Urothelium cell line (cell line): ENCODE measurements at regions not wholly inside any gene's neighbourhood (a gene's known extent, or its start where the extent isn't known, plus 50 kb on each side); places are given as distances from the start of the nearest gene placed in this dataset.

Experiments
- DNase-seq: peaks from one replicate; pipeline ENCODE4 v3.0.0; 2011; ENCODE audit warnings: low spot score, mixed read lengths
- FAIRE-seq: peaks from 2 replicates; lab custom pipeline; 2011; peaks lifted over from hg19 to GRCh38; lab: Jason Lieb, UNC

GRCh38 chr12:93011100-93011499 is 82.0 kb upstream of the EEA1 start:
- peak; percentile 15 for DNase-seq
- FAIRE-seq, result no peak

GRCh38 chr12:93015871-93016751 is 87.0 kb upstream of the EEA1 start:
- FAIRE-seq (no peak), DNase-seq (no peak)

- DNase-seq (peak; percentile 6), FAIRE-seq (no peak)
Measured at GRCh38 chr12:93016752-93017350, 87.8 kb upstream of the EEA1 start.

- DNase-seq (no peak), FAIRE-seq (no peak)
Measured at GRCh38 chr12:93018610-93019009, 89.5 kb upstream of the EEA1 start.

GRCh38 chr12:93019212-93019927 is 90.3 kb upstream of the EEA1 start:
- no peak for FAIRE-seq
- no peak for DNase-seq

GRCh38 chr12:93019975-93020630 is 91.0 kb upstream of the EEA1 start:
- FAIRE-seq, result no peak
- no peak for DNase-seq

GRCh38 chr12:93020631-93021597 is 91.8 kb upstream of the EEA1 start:
- FAIRE-seq, result no peak

GRCh38 chr12:93022603-93023340 is 93.7 kb upstream of the EEA1 start:
- FAIRE-seq (no peak), DNase-seq (no peak)

More at GRCh38 chr12:93020631-93021597, 91.8 kb upstream of the EEA1 start:
- no peak for DNase-seq

- no peak for FAIRE-seq
- no peak for DNase-seq
Measured at GRCh38 chr12:93025145-93026103, 96.3 kb upstream of the EEA1 start.

- no peak for FAIRE-seq
- DNase-seq, result no peak
Measured at GRCh38 chr12:93027041-93027440, 97.9 kb upstream of the EEA1 start.

- DNase-seq (no peak), FAIRE-seq (no peak)
Measured at GRCh38 chr12:93029091-93029490, 100.0 kb upstream of the EEA1 start.

- FAIRE-seq (no peak), DNase-seq (no peak)
Measured at GRCh38 chr12:93031028-93031427, 101.9 kb upstream of the EEA1 start.

- DNase-seq (no peak), FAIRE-seq (no peak)
Measured at GRCh38 chr12:93032758-93033157, 103.7 kb upstream of the EEA1 start.

- DNase-seq, result no peak
- no peak for FAIRE-seq
Measured at GRCh38 chr12:93033948-93034347, 104.9 kb upstream of the EEA1 start.

- FAIRE-seq (no peak), DNase-seq (no peak)
Measured at GRCh38 chr12:93039062-93039461, 110.0 kb upstream of the EEA1 start.

GRCh38 chr12:93039930-93040329 is 110.8 kb upstream of the EEA1 start:
- DNase-seq (no peak), FAIRE-seq (no peak)

GRCh38 chr12:93040367-93040766 is 111.3 kb upstream of the EEA1 start:
- FAIRE-seq, result no peak

GRCh38 chr12:93041416-93041815 is 112.3 kb upstream of the EEA1 start:
- FAIRE-seq (no peak), DNase-seq (no peak)

More at GRCh38 chr12:93040367-93040766, 111.3 kb upstream of the EEA1 start:
- no peak for DNase-seq
